ENCODE measurements at regions not wholly inside any gene's neighbourhood (a gene's known extent, or its start where the extent isn't known, plus 50 kb on each side); places are given as distances from the start of the nearest gene placed in this dataset.
"Not testable (repeated sequence)": the region's sequence is repeated elsewhere in the genome, so short reads cannot be mapped to it uniquely, and the experiment has no call there.

DNA sequence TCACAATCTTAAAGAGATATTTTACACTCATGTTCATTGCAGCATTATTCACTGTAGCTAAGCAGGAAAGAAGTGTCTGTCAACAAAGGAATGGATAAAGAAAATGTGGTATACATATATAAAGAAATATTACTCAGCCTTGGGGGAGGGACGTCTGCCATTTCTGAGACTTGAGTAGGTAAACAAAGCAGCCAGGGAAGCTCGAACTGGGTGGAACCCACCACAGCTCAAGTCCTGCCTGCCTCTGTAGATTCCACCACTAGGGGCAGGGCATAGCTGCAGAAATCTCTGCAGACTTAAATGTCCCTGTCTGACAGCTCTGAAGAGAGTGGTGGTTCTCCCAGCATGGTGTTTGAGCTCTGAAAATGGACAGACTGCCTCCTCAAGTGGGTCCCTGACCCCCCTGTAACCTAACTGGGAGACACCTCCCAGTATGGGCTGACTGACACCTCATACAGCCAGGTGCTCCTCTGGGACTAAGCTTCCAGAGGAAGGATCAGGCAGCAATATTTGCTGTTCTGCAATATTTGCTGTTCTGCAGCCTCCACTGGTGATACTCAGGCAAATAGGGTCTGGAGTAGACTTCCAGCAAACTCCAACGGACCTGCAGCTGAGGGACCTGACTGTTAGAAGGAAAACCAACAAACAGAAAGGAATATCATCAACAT lies 183.3 kb upstream of the SSTR4 start:
- not testable (repeated sequence) for DNase-seq

DNA sequence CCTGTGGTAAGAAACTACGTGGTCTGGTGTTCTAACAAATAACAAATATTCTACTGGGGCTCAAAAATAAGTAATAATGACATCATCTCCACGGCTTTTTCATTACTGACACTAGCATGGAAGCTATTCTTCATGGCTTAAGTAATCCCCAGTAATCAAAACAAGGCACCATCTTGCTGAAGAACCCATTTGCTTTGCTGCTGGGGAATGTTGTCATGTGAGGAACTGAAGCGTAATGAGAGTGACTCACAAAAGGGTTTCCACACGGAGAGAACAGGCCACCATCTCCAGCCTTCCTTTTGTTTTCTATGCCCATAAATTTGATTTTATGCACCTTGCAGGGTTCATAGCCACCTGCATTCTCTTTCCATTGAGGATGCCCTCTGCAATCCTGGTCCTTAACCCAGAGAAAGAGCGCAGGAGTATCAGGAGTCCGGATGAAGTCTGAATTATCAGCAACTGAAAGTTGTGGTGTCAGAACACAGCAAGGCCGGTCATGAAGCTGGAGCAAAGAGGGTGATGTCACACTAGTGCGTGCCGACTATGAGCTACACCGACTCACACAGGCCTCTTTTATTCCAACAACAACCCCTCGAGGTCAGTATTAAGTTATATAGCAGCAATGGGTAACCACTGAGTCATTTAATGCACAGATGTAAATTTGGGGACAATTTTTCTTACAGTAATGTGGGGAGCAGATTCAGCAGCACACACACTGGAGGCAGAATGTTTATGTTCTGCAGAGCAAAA lies 173.7 kb upstream of the SSTR4 start:
- DNase-seq, result no peak

GRCh38 chr20:22861990-22862389 lies 173.1 kb upstream of the SSTR4 start:
- DNase-seq, result no peak

DNA sequence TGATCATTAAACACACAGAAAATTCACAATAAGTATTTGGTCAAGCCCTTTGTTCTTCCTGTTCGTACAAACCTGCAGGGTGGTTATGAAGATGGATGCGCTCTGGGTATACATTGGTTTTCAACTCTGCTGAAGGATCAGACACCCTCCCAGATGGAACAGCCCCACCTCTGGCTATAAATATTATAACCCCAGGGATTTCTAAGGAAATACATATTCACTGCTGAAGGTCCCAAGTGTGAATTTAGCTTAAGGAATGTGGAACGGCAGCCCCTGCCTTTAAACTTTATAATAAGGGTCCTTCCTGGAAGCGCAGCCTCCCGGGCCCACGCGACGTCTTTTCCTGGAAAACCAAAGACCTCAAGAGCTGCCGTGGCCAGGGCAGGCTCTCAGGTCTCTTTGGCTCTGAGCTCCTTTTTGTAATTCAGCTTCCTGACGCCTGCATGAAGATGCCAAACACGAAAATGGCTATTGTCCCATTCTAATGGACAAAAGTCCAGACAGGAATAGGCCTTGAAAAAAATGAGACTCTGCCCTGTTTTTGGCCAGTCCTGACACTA lies 172.4 kb upstream of the SSTR4 start:
- no peak for DNase-seq

DNA sequence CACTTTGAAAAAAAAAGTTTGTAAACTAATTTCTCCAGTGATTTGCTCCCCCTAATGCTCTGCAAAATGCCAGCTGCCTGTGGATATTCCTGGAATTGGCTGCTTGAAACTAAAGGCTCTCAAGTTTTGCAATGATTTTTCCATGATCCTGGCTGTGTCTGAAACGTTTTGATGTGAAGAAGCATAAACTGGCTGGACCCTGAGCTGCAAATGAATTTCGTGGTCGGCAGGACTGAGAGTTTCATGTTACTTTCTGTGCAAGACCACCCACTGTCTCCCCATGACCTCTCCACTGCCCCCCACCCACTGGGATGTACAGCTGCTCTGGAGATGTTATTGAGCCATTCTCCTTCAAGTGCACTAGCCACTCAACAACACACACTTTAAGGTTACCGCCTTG lies 171.3 kb upstream of the SSTR4 start:
- peak in 1 of 2 donors; percentile 12 for DNase-seq

DNA sequence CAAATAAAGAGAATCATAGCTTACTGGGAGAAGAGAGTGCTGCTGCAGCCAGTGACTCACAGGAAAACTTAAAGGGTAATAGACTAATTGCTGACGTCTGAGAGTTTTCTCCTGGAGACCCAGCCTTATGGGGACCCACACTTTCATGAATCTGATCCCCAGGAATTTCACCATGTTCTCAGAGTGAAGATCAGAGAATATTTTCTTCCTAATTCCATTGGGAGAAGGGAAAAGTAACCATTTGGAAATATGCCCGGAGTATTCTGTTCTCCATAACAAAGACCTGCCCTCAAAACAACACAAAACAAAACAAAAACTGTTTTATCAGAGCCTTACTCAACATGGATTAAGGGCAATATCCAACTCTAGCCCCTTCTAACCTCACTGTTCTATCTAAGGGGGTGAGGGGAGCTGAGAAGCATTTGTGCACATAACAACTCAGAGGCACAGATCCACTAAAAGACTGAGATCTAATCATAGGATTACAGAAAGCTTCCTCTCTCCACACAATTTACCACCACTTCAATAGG lies 168.2 kb upstream of the SSTR4 start:
- no peak for DNase-seq

DNA sequence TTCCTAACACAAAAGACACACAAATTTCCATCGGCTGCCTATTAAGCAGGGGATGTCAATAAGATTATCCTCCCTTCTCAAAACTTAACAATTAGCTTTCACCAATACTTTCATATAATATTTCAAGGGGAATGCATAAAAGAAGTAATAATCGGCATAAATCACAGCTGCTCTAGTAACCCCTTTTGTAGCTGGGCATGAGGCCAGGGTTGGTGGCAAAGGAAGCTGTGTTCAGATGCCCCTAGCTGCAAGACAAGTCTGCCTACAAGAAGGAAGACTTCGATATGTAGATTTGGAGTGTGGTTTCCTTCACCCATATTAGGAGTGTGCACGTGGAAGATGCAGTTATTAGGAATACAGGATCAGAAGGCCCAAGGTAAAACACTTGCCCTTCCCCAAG lies 156.9 kb upstream of the SSTR4 start:
- DNase-seq, result no peak

- DNase-seq, result no peak
Measured at GRCh38 chr20:22880277-22880676, 154.8 kb upstream of the SSTR4 start.

GRCh38 chr20:22887796-22888195 lies 147.3 kb upstream of the SSTR4 start:
- no peak for DNase-seq

DNA sequence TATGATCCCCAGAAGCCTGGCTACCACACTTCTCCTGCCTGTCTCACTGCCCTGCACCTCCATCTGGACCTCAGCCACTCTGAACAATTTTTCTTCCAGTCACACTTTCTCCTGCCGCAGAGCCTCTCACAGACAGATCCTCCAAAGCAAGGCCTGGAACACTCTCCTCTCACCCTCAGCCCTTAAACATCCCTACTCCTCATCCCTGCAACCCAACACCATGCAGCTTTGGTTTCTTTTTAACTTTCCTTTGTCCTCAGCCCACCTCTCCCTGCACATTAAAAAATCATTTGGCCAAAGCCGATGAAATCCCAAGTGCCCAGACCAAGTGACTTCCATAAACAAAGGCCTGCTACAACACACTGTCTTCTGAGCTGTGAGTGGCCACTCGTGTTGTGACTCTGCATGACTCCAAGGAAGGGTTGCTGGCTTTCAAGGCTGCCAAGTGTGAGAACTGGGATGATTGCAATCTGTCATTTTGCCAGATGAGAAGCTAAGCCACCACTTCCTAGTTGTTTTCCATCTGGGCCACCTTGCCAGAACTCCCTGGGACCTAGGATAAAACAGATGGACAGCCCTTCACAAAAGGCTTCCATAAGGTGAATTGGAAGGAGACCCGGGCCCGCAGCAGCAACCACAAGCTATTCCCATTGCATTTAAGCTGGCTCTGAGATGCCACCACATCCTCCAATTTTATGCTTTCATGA lies 144.4 kb upstream of the SSTR4 start:
- DNase-seq, result no peak

DNA sequence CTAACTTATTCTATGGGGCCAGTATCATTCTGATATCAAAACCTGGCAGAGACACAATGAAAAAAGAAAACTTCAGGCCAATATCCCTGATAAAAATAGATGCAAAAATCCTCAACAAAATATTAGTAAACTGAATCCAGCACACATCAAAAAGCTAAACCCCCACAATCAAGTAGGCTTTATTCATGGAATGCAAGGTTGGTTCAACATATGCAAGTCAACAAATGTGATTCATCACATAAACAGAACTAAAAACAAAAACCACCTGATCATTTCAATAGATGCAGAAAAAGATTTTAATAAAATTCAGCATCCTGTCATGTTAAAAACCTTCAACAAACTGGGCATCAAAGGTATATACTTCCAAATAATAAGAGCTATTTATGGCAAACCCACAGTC lies 133.9 kb upstream of the SSTR4 start:
- DNase-seq, result no peak

DNA sequence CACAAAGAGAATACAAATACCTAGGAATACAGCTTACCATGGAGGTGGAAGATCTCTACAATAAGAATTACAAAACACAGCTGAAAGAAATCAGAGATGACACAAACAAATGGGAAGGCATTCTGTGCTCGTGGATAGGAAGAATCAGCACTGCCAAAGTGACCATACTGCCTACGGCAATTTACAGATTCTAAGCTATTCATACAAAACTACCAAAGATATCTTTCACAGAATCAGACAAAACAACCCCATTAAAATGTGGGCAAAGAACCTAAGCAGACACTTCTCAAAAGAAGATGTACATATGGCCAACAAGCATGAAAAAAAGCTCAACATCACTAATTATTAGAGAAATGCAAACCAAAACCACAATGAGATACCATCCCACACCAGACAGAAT lies 133.2 kb upstream of the SSTR4 start:
- DNase-seq, result no peak

DNA sequence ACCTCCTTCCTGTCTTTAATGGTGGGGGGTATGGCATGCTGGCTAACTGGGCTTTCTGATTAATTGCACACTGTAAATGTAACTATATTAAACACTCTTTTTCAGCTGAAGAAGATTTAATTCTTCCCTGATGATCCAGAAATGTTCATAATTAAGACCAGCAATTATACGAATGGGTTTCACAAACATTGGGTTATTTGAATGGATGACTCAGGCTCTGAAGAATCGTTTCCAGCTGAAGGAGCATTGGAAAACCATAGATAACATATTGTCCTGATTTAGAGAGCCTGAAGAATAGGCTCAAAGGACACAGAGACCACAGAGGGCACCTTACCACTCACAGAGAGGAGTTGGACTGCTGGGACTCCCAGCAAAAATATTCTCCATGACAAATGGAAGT lies 130.7 kb upstream of the SSTR4 start:
- no peak for DNase-seq

DNA sequence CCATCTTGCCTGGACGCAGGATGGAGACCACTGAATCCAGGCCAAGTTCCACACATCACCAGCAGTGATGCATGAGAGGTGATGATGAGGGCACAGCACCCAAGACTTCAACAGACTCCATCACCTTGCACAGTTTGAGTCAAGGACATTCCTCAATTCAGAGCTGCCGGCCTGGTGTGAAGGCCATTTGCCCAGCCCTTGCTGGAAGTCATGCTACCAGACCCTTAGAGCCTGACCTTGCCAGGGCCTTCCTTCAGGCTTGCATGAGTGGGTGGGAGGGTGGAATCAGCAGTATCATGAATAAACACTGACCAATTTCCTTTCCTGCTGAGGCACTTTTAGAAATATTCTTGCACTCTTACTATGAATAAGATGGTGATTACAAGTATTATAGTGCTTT lies 130.2 kb upstream of the SSTR4 start:
- DNase-seq, result no peak

DNA sequence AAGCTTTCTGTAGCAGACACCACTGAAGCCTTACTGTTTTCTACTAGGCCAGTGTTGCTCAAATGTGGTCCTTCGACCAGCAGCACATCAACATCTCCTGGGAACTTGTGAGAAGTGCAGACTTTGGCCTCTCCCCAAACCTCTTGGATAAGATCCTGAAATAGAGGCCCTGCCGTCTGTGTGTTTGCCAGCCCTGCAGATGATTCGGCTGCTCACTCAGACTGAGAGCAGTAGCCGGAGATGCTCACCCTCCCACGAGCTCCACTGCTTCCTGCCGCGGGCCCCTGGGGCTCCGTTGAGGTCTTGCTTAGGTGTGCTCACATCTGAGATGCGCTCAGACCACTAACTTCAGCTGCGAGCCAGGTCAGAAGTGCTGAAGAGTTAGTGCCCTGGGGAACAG lies 129.5 kb upstream of the SSTR4 start:
- peak; percentile 61 to 67 for DNase-seq

- no peak for DNase-seq
Measured at GRCh38 chr20:22908437-22908836, 126.7 kb upstream of the SSTR4 start.

DNA sequence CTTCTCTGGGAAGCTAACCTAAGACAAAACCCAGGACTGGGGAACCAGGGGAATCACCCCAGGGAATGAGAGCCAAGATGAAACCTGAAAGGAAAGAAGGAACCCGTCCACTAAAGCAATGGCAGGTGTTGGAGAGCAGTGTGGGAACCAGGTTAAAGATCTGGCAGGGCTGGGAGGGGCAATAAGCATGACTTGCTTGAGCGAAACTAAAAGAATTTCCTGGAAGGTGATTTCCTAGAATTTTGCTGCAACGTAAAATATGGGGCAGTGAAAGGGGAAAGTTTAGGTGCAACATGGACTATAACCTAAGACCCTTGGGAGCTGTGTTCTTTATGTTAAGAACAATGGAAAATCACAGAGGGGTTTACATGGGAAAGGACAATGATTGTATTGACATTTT lies 126.2 kb upstream of the SSTR4 start:
- DNase-seq, result no peak

GRCh38 chr20:22909436-22909835 lies 125.7 kb upstream of the SSTR4 start:
- no peak for DNase-seq

DNA sequence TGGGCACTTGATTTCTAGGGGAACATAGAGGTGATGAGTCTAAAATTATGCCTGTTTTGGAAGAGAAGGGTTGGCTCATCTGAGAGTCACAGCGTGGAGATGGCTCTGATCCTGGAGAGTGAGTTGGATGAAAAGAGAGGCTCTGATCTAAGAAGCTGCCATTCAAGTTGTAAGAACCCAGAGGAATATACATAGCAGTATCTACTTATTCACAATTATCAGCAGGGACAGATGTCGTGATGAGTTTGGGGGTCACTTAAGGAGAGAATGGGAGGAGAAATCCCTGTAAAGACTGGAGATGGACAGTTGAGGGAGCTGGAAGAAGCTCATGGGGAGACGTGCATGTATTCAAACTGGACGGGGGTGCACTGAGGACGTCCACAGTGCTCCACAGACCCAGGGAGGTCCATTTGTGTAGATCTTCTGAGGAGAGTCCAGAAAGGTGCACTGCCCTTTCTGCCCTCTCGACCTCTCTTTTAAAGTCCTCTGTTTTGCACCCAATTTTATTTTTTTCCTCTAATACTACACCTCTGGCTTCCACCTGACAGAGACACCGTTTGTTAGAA lies 124.7 kb upstream of the SSTR4 start:
- DNase-seq, result no peak

GRCh38 chr20:22914291-22914690 lies 120.8 kb upstream of the SSTR4 start:
- no peak for DNase-seq

DNA sequence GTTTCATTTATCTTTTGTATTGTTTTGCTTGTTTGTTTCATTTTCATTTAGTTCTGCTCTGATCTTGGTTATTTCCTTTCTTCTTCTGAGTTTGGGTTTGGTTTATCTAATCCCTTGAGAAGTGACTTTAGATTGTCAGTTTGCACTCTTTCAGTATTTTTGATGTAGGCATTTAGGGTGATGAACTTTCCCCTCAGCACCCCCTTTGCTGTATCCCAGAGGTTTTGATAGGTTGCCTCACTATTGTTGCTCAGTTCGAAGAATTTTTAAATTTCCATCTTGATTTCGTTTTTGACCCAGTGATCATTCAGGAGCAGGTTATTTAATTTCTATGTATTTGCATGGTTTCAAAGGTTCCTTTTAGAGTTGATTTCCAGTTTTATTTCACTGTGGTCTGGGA lies 119.6 kb upstream of the SSTR4 start:
- no peak for DNase-seq

All from right lung (tissue), 2 donors.